MM.1S (cell line): ENCODE measurements at regions not wholly inside any gene's neighbourhood (a gene's known extent, or its start where the extent isn't known, plus 50 kb on each side); places are given as distances from the start of the nearest gene placed in this dataset.

Experiments used
- DNase-seq: peaks from one replicate; pipeline ENCODE4 v3.0.0-alpha.2; 2015
- H2AFZ ChIP-seq: fragments of 300-600 bp; sonication (generic); 2 replicates; pipeline ENCODE4 v1.6.0; 2016; ENCODE audit warnings: antibody characterized with exemption, low read length
- H3F3A ChIP-seq: fragments of 300-600 bp; sonication (generic); 2 replicates; pipeline ENCODE4 v1.6.1; 2016; ENCODE audit warnings: mild to moderate bottlenecking, antibody characterized with exemption, low read length, moderate library complexity, mixed read lengths; ENCODE audit not compliant: insufficient read depth
- H3K27ac ChIP-seq: fragments of 300-600 bp; sonication (generic); 2 replicates; pipeline ENCODE4 v1.5.1; 2016; ENCODE audit warnings: mild to moderate bottlenecking, low read length
- H3K27me3 ChIP-seq: fragments of 300-600 bp; sonication (generic); replicated peaks from 2 replicates; pipeline ENCODE4 v1.6.0; 2016; ENCODE audit warnings: low read length; ENCODE audit not compliant: insufficient read depth
- H3K36me3 ChIP-seq: fragments of 300-600 bp; sonication (generic); replicated peaks from 2 replicates; pipeline ENCODE4 v1.6.1; 2016; ENCODE audit warnings: mild to moderate bottlenecking, low read length, mixed read lengths; ENCODE audit not compliant: insufficient read depth
- H3K4me1 ChIP-seq: fragments of 300-600 bp; sonication (generic); 2 replicates; pipeline ENCODE4 v1.6.1; 2016; ENCODE audit warnings: low read length, mixed read lengths
- H3K4me2 ChIP-seq: fragments of 300-600 bp; sonication (generic); 2 replicates; pipeline ENCODE4 v1.6.0; 2016; ENCODE audit warnings: low read depth, low read length
- H3K4me3 ChIP-seq: fragments of 300-600 bp; sonication (generic); 2 replicates; pipeline ENCODE4 v1.5.1; 2016; ENCODE audit warnings: low read length, mixed read lengths
- H3K79me2 ChIP-seq: fragments of 300-600 bp; sonication (generic); 2 replicates; pipeline ENCODE4 v1.6.1; 2016; ENCODE audit warnings: mixed run types, low read length, mixed read lengths
- H3K9ac ChIP-seq: fragments of 300-600 bp; sonication (generic); 2 replicates; pipeline ENCODE4 v1.6.1; 2016; ENCODE audit warnings: low read length, mixed read lengths
- H3K9me2 ChIP-seq: fragments of 300-600 bp; sonication (generic); replicated peaks from 2 replicates; pipeline ENCODE4 v1.6.1; 2016; ENCODE audit warnings: mild to moderate bottlenecking, low read length, mixed read lengths; ENCODE audit not compliant: insufficient read depth
- H3K9me3 ChIP-seq: fragments of 300-600 bp; sonication (generic); replicated peaks from 2 replicates; pipeline ENCODE4 v1.6.1; 2016; ENCODE audit warnings: mild to moderate bottlenecking, low read length, mixed read lengths; ENCODE audit not compliant: insufficient read depth
- H4K20me1 ChIP-seq: fragments of 300-600 bp; sonication (generic); 2 replicates; pipeline ENCODE4 v1.6.1; 2016; ENCODE audit warnings: mild to moderate bottlenecking, low read length, moderate library complexity, mixed read lengths; ENCODE audit not compliant: insufficient read depth
- CTCF ChIP-seq: fragments of 300-600 bp; sonication (generic); IDR thresholded peaks from 2 replicates; pipeline ENCODE4 v1.5.1; 2016; ENCODE audit warnings: antibody characterized with exemption, low read length, mixed read lengths
- EZH2 ChIP-seq: fragments of 300-600 bp; sonication (generic); optimal IDR thresholded peaks from 2 replicates; pipeline ENCODE3; 2017; ENCODE audit warnings: low read depth, mild to moderate bottlenecking, antibody characterized with exemption, low read length, mixed read lengths
- EZH2phosphoT487 ChIP-seq: fragments of 300-600 bp; sonication (generic); IDR thresholded peaks from 2 replicates; pipeline ENCODE4 v1.6.1; 2018; ENCODE audit warnings: antibody characterized with exemption, low read length

- Histone ChIP-seq H3K9ac (no peak overlapping the region), H3K79me2 (no peaks in the 10 kb centered on the region), H4K20me1 (no peaks in the 10 kb centered on the region), H3F3A (no peaks in the 10 kb centered on the region), H3K9me3 (no peaks in the 10 kb centered on the region), H3K36me3 (no peaks in the 10 kb centered on the region), H3K4me2 (no peak overlapping the region), H2AFZ (no peak overlapping the region), H3K27me3 (no peaks in the 10 kb centered on the region), H3K4me3 (no peak overlapping the region), H3K4me1 (no peaks in the 10 kb centered on the region), H3K27ac (no peak overlapping the region), H3K9me2 (no peaks in the 10 kb centered on the region)
- no peak for TF ChIP-seq CTCF
- TF ChIP-seq EZH2phosphoT487, result no peak
- no peak for TF ChIP-seq EZH2
- DNase-seq, result no peak
Measured at GRCh38 chr2:18828296-18828695, 238.9 kb upstream of the NT5C1B start.

GRCh38 chr2:18825838-18826237, 236.5 kb upstream of the NT5C1B start:
- H3K27me3 ChIP-seq, result no peaks in the 10 kb centered on the region
- no peak overlapping the region for H3K4me3 ChIP-seq
- no peaks in the 10 kb centered on the region for H3K9me2 ChIP-seq
- no peaks in the 10 kb centered on the region for H3K36me3 ChIP-seq
- H3F3A ChIP-seq, result no peaks in the 10 kb centered on the region
- no peaks in the 10 kb centered on the region for H4K20me1 ChIP-seq
- no peak overlapping the region for H3K9ac ChIP-seq
- no peak overlapping the region for H3K4me2 ChIP-seq
- no peaks in the 10 kb centered on the region for H3K79me2 ChIP-seq
- TF ChIP-seq EZH2phosphoT487 (no peak), EZH2 (no peak), CTCF (no peak)
- DNase-seq, result no peak
- H3K4me1 ChIP-seq, result no peaks in the 10 kb centered on the region
- no peak overlapping the region for H2AFZ ChIP-seq
- H3K9me3 ChIP-seq, result no peaks in the 10 kb centered on the region
- H3K27ac ChIP-seq, result no peak overlapping the region

GRCh38 chr2:18824915-18825314, 235.5 kb upstream of the NT5C1B start:
- Histone ChIP-seq H3K9me3 (no peaks in the 10 kb centered on the region), H3K27ac (no peak overlapping the region), H3K36me3 (no peaks in the 10 kb centered on the region), H4K20me1 (no peaks in the 10 kb centered on the region), H3F3A (no peaks in the 10 kb centered on the region), H2AFZ (no peak overlapping the region), H3K9ac (no peak overlapping the region), H3K9me2 (no peaks in the 10 kb centered on the region), H3K4me1 (no peaks in the 10 kb centered on the region), H3K27me3 (no peaks in the 10 kb centered on the region), H3K79me2 (no peaks in the 10 kb centered on the region), H3K4me2 (no peak overlapping the region), H3K4me3 (no peak overlapping the region)
- TF ChIP-seq EZH2phosphoT487, result no peak
- no peak for TF ChIP-seq EZH2
- no peak for TF ChIP-seq CTCF
- no peak for DNase-seq
